Spleen (tissue), 7 donors: ENCODE measurements at regions not wholly inside any gene's neighbourhood (a gene's known extent, or its start where the extent isn't known, plus 50 kb on each side); places are given as distances from the start of the nearest gene placed in this dataset.

Experiments
- POLR2A ChIP-seq, 3 donors: fragments of 450-650 bp; IDR thresholded peaks; one replicate each; pipeline ENCODE4 v1.5.1; 2017; ENCODE audit warnings: antibody characterized with exemption in 3 of 3, mild to moderate bottlenecking in 1 of 3
- TF ChIP-seq, protein P1 (sequence below), 11 experiments: fragments of 200-600 bp in 7 of 11; fragments of 450-650 bp in 4 of 11; sonication (generic) in 4 of 11; IDR thresholded peaks in 8 of 11; conservative IDR thresholded peaks in 3 of 11; 1 replicate in 7 of 11; 2 replicates in 4 of 11; pipeline versions ENCODE4 v1.4.0 to v1.8.0; 2016 to 2021; ENCODE audit warnings: antibody characterized with exemption in 11 of 11, inconsistent platforms in 4 of 11, mild to moderate bottlenecking in 1 of 11
- donor health status: DM: no; HTN: no; CAD: no; lungs with moderate emphysema.
- donor health status: DM: no; HTN: no; CAD: no.
- donor health status: DM: no; HTN: no; CAD: no.

DNA sequence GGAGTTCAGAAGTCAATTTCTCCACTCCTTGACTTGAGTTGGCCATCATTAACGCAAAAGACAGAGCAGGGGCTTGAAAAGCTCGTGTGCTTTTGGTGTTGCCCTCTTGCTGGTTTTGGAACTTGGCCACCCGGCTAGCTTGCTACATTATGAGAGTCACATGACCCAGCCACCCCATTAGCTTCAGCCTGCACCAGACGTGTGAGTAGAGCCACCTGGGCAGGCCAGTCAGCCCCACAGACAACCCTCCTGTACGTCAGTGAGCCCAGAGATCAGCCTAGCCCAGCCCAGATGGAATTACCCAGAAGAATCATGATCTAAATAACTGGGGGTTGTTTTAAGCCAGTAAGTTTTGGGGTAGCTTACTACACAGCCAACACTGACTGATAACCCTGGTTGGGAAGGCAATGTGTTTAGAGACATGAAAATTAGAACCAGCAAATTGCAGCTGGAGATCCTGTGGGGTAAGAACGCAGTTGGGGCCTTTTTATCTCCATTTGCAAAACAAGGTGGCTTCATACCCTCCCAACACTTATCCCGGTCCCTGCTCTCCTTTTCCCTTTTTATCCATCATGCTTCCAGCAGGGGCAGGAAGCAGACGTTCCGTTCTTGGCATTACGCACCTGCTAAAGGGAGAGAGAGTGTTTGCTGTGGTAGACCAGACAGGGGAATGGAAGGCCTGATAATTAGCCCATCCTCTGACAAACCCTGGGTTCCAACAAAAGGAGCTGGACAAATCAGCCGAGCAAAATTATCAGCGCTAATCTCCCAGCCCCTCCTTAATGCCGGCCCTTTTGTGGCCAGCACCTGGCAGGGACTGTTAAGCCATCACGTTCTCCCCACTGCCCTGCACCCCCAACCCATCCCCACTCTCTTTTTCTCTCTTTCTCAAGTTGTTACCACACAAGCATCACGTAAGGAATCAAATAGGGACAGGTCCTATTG is 548.7 kb upstream of the CADM1 start:
- TF ChIP-seq, protein P1, sequence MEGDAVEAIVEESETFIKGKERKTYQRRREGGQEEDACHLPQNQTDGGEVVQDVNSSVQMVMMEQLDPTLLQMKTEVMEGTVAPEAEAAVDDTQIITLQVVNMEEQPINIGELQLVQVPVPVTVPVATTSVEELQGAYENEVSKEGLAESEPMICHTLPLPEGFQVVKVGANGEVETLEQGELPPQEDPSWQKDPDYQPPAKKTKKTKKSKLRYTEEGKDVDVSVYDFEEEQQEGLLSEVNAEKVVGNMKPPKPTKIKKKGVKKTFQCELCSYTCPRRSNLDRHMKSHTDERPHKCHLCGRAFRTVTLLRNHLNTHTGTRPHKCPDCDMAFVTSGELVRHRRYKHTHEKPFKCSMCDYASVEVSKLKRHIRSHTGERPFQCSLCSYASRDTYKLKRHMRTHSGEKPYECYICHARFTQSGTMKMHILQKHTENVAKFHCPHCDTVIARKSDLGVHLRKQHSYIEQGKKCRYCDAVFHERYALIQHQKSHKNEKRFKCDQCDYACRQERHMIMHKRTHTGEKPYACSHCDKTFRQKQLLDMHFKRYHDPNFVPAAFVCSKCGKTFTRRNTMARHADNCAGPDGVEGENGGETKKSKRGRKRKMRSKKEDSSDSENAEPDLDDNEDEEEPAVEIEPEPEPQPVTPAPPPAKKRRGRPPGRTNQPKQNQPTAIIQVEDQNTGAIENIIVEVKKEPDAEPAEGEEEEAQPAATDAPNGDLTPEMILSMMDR (IDR thresholded peaks at IDR 0.05 in 8 of 11, conservative IDR thresholded peaks at IDR 0.05 in 3 of 11): no peak
- no peak for TF ChIP-seq POLR2A (IDR thresholded peaks at IDR 0.05)
